K562 (cell line): ENCODE measurements at regions not wholly inside any gene's neighbourhood (a gene's known extent, or its start where the extent isn't known, plus 50 kb on each side); places are given as distances from the start of the nearest gene placed in this dataset.

ENCODE experiments used
- FOS ChIP-seq: IDR thresholded peaks from 3 replicates; pipeline ENCODE4 v1.6.1; 2011; ENCODE audit not compliant: insufficient read length; ENCODE audit errors: extremely low read depth
- POLR2A ChIP-seq: fragments of 450-650 bp; conservative IDR thresholded peaks from 2 replicates; pipeline ENCODE4 v1.6.1; 2016
- PRPF4 ChIP-seq: fragments of 200-400 bp; formaldehyde crosslinking; IDR thresholded peaks from one replicate; pipeline ENCODE4 v1.6.1; 2017; ENCODE audit warnings: low read length, low read depth, mild to moderate bottlenecking; ENCODE audit not compliant: insufficient read depth, poor library complexity, severe bottlenecking
- TF ChIP-seq, protein P1 (sequence below), 3 experiments: IDR thresholded peaks in 2 of 3; conservative IDR thresholded peaks in 1 of 3; 2 replicates each; pipeline ENCODE4 v1.5.1; 2011 to 2012; ENCODE audit warnings: low read length in 3 of 3, mild to moderate bottlenecking in 3 of 3, control low read depth in 2 of 3, improper control_type of control experiment in 1 of 3, inconsistent platforms in 1 of 3, low read depth in 1 of 3, mixed read lengths in 1 of 3, moderate library complexity in 1 of 3; ENCODE audit not compliant: insufficient read depth in 2 of 3
- TF ChIP-seq, protein P2 (sequence below): fragments of 250-450 bp; sonication (Bioruptor Pico); IDR thresholded peaks from 2 replicates; pipeline ENCODE4 v1.9.0; 2021; ENCODE audit warnings: mild to moderate bottlenecking, inconsistent platforms
- TF ChIP-seq, protein P3 (sequence below): sonication (generic); formaldehyde crosslinking; IDR thresholded peaks from 2 replicates; pipeline ENCODE4 v1.9.0; 2022; ENCODE audit warnings: mild to moderate bottlenecking, missing genetic modification reagents

DNA sequence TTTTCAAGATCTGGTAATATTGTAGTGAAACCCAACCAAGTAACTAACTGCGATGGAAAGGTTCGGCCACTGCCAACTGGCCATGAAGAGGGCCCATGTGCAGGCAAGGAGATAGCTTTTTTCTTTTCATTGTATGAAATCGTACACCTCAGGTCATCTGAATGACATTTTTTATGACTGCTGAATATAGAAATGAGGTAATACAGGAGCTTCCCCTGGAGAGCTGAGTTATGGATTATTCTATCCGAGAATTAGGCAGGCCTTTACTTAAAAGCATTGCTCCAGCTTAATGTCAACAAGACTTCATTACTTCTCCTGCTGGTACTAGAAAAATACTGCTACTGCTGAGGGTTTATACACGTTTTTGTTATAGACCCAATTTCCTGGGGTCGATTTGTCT, 1215.6 kb downstream of the EFNB2 start:
- TF ChIP-seq POLR2A (no peak), PRPF4 (no peak), FOS (no peak)
- TF ChIP-seq, protein P1, sequence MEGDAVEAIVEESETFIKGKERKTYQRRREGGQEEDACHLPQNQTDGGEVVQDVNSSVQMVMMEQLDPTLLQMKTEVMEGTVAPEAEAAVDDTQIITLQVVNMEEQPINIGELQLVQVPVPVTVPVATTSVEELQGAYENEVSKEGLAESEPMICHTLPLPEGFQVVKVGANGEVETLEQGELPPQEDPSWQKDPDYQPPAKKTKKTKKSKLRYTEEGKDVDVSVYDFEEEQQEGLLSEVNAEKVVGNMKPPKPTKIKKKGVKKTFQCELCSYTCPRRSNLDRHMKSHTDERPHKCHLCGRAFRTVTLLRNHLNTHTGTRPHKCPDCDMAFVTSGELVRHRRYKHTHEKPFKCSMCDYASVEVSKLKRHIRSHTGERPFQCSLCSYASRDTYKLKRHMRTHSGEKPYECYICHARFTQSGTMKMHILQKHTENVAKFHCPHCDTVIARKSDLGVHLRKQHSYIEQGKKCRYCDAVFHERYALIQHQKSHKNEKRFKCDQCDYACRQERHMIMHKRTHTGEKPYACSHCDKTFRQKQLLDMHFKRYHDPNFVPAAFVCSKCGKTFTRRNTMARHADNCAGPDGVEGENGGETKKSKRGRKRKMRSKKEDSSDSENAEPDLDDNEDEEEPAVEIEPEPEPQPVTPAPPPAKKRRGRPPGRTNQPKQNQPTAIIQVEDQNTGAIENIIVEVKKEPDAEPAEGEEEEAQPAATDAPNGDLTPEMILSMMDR (IDR thresholded peaks at IDR 0.05 in 2 of 3, conservative IDR thresholded peaks at IDR 0.05 in 1 of 3; ENCODE audit: insufficient read depth in 2 of 3, low read depth in 1 of 3, low read length in 3 of 3) = no peak
- TF ChIP-seq, protein P2, sequence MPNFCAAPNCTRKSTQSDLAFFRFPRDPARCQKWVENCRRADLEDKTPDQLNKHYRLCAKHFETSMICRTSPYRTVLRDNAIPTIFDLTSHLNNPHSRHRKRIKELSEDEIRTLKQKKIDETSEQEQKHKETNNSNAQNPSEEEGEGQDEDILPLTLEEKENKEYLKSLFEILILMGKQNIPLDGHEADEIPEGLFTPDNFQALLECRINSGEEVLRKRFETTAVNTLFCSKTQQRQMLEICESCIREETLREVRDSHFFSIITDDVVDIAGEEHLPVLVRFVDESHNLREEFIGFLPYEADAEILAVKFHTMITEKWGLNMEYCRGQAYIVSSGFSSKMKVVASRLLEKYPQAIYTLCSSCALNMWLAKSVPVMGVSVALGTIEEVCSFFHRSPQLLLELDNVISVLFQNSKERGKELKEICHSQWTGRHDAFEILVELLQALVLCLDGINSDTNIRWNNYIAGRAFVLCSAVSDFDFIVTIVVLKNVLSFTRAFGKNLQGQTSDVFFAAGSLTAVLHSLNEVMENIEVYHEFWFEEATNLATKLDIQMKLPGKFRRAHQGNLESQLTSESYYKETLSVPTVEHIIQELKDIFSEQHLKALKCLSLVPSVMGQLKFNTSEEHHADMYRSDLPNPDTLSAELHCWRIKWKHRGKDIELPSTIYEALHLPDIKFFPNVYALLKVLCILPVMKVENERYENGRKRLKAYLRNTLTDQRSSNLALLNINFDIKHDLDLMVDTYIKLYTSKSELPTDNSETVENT (CRISPR knock-in tag) = no peak
- TF ChIP-seq, protein P3, sequence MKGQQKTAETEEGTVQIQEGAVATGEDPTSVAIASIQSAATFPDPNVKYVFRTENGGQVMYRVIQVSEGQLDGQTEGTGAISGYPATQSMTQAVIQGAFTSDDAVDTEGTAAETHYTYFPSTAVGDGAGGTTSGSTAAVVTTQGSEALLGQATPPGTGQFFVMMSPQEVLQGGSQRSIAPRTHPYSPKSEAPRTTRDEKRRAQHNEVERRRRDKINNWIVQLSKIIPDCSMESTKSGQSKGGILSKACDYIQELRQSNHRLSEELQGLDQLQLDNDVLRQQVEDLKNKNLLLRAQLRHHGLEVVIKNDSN (CRISPR knock-in tag) = no peak
